Liver (tissue), 8 donors: ENCODE measurements at regions not wholly inside any gene's neighbourhood (a gene's known extent, or its start where the extent isn't known, plus 50 kb on each side); places are given as distances from the start of the nearest gene placed in this dataset.
"Not testable (repeated sequence)": the region's sequence is repeated elsewhere in the genome, so short reads cannot be mapped to it uniquely, and the experiment has no call there.

Experiments used
- DNase-seq: peaks from one replicate; pipeline ENCODE4 v3.0.0-alpha.2; 2017; ENCODE audit warnings: low spot score
- H3K27ac ChIP-seq, 2 donors: one replicate each; pipeline ENCODE4 v1.7.0; 2013; ENCODE audit warnings: inconsistent platforms in 2 of 2, low read length in 2 of 2, control low read depth in 1 of 2, low read depth in 1 of 2, mild to moderate bottlenecking in 1 of 2
- H3K27me3 ChIP-seq, 4 donors: one replicate each; pipeline versions ENCODE4 v1.6.1 to v1.7.0; 2013; ENCODE audit warnings: low read length in 3 of 4, inconsistent platforms in 1 of 4, mild to moderate bottlenecking in 1 of 4, moderate library complexity in 1 of 4; ENCODE audit not compliant: control insufficient read depth in 4 of 4, insufficient read depth in 4 of 4
- H3K36me3 ChIP-seq, 4 donors: one replicate each; pipeline versions ENCODE4 v1.6.1 to v1.7.0; 2013; ENCODE audit warnings: low read length in 3 of 4, mild to moderate bottlenecking in 3 of 4, low read depth in 1 of 4, moderate library complexity in 1 of 4; ENCODE audit not compliant: control insufficient read depth in 4 of 4, insufficient read depth in 3 of 4
- H3K4me1 ChIP-seq, 4 donors: one replicate each; pipeline versions ENCODE4 v1.6.1 to v1.7.0; 2013; ENCODE audit warnings: low read length in 3 of 4, mild to moderate bottlenecking in 3 of 4, moderate library complexity in 1 of 4; ENCODE audit not compliant: control insufficient read depth in 4 of 4, insufficient read depth in 4 of 4
- H3K4me3 ChIP-seq, 3 donors: one replicate each; pipeline versions ENCODE4 v1.6.1 to v1.7.0; 2013; ENCODE audit warnings: low read length in 3 of 3, control low read depth in 1 of 3, low read depth in 1 of 3, mild to moderate bottlenecking in 1 of 3
- H3K9ac ChIP-seq, 2 donors: one replicate each; pipeline ENCODE4 v1.7.0; 2013; ENCODE audit warnings: low read length in 2 of 2, mild to moderate bottlenecking in 2 of 2, moderate library complexity in 2 of 2, control low read depth in 1 of 2, low read depth in 1 of 2
- H3K9me3 ChIP-seq, 4 donors: one replicate each; pipeline versions ENCODE4 v1.6.1 to v1.7.0; 2013; ENCODE audit warnings: low read length in 3 of 4; ENCODE audit not compliant: control insufficient read depth in 4 of 4
- EGR1 ChIP-seq, 2 donors: IDR thresholded peaks; 2 replicates each; pipeline ENCODE4 v1.6.1; 2016 to 2018; ENCODE audit warnings: antibody characterized with exemption in 2 of 2, low read depth in 2 of 2
- FOXA1 ChIP-seq: IDR thresholded peaks from 2 replicates; pipeline ENCODE4 v1.6.1; 2016; ENCODE audit warnings: antibody characterized with exemption
- FOXA2 ChIP-seq: IDR thresholded peaks from 2 replicates; pipeline ENCODE4 v1.6.1; 2016; ENCODE audit warnings: antibody characterized with exemption
- GABPA ChIP-seq, 2 donors: IDR thresholded peaks in 1 of 2; conservative IDR thresholded peaks in 1 of 2; 2 replicates each; pipeline ENCODE4 v1.6.1; 2016; ENCODE audit warnings: antibody characterized with exemption in 2 of 2, mild to moderate bottlenecking in 1 of 2, moderate library complexity in 1 of 2
- HNF4A ChIP-seq, 2 donors: conservative IDR thresholded peaks; 2 replicates each; pipeline ENCODE4 v1.6.1; 2016; ENCODE audit warnings: antibody characterized with exemption in 2 of 2, mild to moderate bottlenecking in 2 of 2
- HNF4G ChIP-seq: IDR thresholded peaks from 2 replicates; pipeline ENCODE4 v1.6.1; 2016; ENCODE audit warnings: antibody characterized with exemption
- JUND ChIP-seq, 2 donors: IDR thresholded peaks; 2 replicates each; pipeline ENCODE4 v1.6.1; 2016; ENCODE audit warnings: antibody characterized with exemption in 2 of 2
- NR2F2 ChIP-seq: IDR thresholded peaks from 2 replicates; pipeline ENCODE4 v1.6.1; 2016; ENCODE audit warnings: antibody characterized with exemption
- RAD21 ChIP-seq, 2 donors: IDR thresholded peaks; 2 replicates each; pipeline ENCODE4 v1.6.1; 2016; ENCODE audit warnings: antibody characterized with exemption in 2 of 2, mild to moderate bottlenecking in 2 of 2
- RXRA ChIP-seq, 2 donors: IDR thresholded peaks; 2 replicates each; pipeline ENCODE4 v1.6.1; 2017 to 2018; ENCODE audit warnings: antibody characterized with exemption in 2 of 2, mild to moderate bottlenecking in 1 of 2
- SP1 ChIP-seq: IDR thresholded peaks from 2 replicates; pipeline ENCODE4 v1.6.1; 2018; ENCODE audit warnings: antibody characterized with exemption, mild to moderate bottlenecking
- TAF1 ChIP-seq: conservative IDR thresholded peaks from 2 replicates; pipeline ENCODE4 v1.6.1; 2016; ENCODE audit warnings: antibody characterized with exemption, mild to moderate bottlenecking
- YY1 ChIP-seq: IDR thresholded peaks from 2 replicates; pipeline ENCODE4 v1.6.1; 2016; ENCODE audit warnings: antibody characterized with exemption, mild to moderate bottlenecking
- WGBS: extraction: QIAGEN DNeasy Blood & Tissue Kit; methylation state at CpG from one replicate; pipeline ENCODE4 v1.1.7; 2013; 5-methylcytosine and 5-hydroxymethylcytosine counted together
- TF ChIP-seq, protein P1 (sequence below): IDR thresholded peaks from 2 replicates; pipeline ENCODE4 v1.6.1; 2016; ENCODE audit warnings: antibody characterized with exemption
- TF ChIP-seq, protein P2 (sequence below): IDR thresholded peaks from 2 replicates; pipeline ENCODE4 v1.6.1; 2016; ENCODE audit warnings: antibody characterized with exemption, mild to moderate bottlenecking
- TF ChIP-seq, protein P3 (sequence below): fragments of 150-350 bp; IDR thresholded peaks from 2 replicates; pipeline ENCODE4 v1.5.1; 2017; ENCODE audit warnings: improper control_type of control experiment, low read depth, low read length; ENCODE audit not compliant: missing input control
- TF ChIP-seq, protein P4 (sequence below): IDR thresholded peaks from 2 replicates; pipeline ENCODE4 v1.6.1; 2016; ENCODE audit warnings: antibody characterized with exemption
- TF ChIP-seq, protein P5 (sequence below): IDR thresholded peaks from 2 replicates; pipeline ENCODE4 v1.6.1; 2016; ENCODE audit warnings: antibody characterized with exemption
- donor health status: healthy.
- donor health status: healthy.
- donor health status: healthy.
- donor health status: healthy.
- donor health status: healthy.

DNA sequence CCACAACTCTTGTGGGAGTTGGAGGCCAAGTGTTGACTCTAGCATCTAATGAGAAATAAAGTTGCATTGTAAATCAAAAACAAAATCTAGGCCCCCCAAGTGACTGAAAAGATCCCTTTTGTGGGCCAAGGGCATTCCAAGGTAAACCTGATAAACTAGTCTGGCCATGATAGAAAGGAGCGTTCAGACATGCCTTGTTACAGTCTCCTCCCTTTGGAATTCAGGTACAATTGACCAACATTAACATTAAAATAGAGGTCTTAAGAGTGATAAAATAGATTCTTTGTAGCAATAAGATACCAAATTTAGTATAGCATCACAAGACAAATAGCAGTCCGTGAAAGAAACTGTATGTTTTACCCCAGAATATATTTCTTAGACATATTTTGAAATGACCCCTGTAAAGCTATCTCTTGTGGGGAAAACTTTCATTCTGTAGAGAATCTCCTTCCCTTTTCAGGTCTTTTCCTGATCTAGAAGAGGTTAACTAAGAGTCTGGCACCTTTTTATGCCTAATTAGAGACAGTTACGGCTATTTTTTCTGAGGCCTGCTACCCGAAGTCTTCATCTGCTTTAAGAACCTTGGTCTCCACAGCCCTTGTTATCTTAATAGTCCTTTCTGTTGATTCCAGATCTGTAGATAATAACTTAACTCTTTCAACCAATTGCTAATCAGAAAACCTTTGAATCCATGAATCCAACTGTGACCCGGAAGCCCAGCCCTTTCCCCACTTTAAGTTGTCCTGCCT, 495.4 kb upstream of the MMS22L start:
- Histone ChIP-seq H3K4me3 (no peak overlapping the region), H3K27ac (no peak overlapping the region), H3K4me1 (no peaks in the 10 kb centered on the region), H3K27me3 (no peaks in the 10 kb centered on the region), H3K36me3 (no peaks in the 10 kb centered on the region), H3K9me3 (no peaks in the 10 kb centered on the region), H3K9ac (no peak overlapping the region)
- 58% methylated on average over 5 of the region's 5 CpGs for whole genome bisulfite sequencing
- TF ChIP-seq, protein P1, sequence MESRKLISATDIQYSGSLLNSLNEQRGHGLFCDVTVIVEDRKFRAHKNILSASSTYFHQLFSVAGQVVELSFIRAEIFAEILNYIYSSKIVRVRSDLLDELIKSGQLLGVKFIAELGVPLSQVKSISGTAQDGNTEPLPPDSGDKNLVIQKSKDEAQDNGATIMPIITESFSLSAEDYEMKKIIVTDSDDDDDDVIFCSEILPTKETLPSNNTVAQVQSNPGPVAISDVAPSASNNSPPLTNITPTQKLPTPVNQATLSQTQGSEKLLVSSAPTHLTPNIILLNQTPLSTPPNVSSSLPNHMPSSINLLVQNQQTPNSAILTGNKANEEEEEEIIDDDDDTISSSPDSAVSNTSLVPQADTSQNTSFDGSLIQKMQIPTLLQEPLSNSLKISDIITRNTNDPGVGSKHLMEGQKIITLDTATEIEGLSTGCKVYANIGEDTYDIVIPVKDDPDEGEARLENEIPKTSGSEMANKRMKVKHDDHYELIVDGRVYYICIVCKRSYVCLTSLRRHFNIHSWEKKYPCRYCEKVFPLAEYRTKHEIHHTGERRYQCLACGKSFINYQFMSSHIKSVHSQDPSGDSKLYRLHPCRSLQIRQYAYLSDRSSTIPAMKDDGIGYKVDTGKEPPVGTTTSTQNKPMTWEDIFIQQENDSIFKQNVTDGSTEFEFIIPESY = no peak
- no peak for TF ChIP-seq TAF1
- TF ChIP-seq RAD21 (IDR thresholded peaks at IDR 0.05) = no peak
- TF ChIP-seq, protein P2, sequence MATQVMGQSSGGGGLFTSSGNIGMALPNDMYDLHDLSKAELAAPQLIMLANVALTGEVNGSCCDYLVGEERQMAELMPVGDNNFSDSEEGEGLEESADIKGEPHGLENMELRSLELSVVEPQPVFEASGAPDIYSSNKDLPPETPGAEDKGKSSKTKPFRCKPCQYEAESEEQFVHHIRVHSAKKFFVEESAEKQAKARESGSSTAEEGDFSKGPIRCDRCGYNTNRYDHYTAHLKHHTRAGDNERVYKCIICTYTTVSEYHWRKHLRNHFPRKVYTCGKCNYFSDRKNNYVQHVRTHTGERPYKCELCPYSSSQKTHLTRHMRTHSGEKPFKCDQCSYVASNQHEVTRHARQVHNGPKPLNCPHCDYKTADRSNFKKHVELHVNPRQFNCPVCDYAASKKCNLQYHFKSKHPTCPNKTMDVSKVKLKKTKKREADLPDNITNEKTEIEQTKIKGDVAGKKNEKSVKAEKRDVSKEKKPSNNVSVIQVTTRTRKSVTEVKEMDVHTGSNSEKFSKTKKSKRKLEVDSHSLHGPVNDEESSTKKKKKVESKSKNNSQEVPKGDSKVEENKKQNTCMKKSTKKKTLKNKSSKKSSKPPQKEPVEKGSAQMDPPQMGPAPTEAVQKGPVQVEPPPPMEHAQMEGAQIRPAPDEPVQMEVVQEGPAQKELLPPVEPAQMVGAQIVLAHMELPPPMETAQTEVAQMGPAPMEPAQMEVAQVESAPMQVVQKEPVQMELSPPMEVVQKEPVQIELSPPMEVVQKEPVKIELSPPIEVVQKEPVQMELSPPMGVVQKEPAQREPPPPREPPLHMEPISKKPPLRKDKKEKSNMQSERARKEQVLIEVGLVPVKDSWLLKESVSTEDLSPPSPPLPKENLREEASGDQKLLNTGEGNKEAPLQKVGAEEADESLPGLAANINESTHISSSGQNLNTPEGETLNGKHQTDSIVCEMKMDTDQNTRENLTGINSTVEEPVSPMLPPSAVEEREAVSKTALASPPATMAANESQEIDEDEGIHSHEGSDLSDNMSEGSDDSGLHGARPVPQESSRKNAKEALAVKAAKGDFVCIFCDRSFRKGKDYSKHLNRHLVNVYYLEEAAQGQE = no peak
- no peak for TF ChIP-seq EGR1 (IDR thresholded peaks at IDR 0.05; ENCODE audit: low read depth in 2 of 2)
- TF ChIP-seq NR2F2 = no peak
- TF ChIP-seq, protein P3, sequence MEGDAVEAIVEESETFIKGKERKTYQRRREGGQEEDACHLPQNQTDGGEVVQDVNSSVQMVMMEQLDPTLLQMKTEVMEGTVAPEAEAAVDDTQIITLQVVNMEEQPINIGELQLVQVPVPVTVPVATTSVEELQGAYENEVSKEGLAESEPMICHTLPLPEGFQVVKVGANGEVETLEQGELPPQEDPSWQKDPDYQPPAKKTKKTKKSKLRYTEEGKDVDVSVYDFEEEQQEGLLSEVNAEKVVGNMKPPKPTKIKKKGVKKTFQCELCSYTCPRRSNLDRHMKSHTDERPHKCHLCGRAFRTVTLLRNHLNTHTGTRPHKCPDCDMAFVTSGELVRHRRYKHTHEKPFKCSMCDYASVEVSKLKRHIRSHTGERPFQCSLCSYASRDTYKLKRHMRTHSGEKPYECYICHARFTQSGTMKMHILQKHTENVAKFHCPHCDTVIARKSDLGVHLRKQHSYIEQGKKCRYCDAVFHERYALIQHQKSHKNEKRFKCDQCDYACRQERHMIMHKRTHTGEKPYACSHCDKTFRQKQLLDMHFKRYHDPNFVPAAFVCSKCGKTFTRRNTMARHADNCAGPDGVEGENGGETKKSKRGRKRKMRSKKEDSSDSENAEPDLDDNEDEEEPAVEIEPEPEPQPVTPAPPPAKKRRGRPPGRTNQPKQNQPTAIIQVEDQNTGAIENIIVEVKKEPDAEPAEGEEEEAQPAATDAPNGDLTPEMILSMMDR = no peak
- no peak for TF ChIP-seq SP1
- TF ChIP-seq FOXA2 = no peak
- no peak for TF ChIP-seq HNF4G
- no peak for TF ChIP-seq FOXA1
- no peak for TF ChIP-seq YY1
- TF ChIP-seq, protein P4, sequence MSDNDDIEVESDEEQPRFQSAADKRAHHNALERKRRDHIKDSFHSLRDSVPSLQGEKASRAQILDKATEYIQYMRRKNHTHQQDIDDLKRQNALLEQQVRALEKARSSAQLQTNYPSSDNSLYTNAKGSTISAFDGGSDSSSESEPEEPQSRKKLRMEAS = no peak
- no peak for TF ChIP-seq GABPA (IDR thresholded peaks at IDR 0.05 in 1 of 2, conservative IDR thresholded peaks at IDR 0.05 in 1 of 2)
- no peak for TF ChIP-seq JUND (IDR thresholded peaks at IDR 0.05)
- TF ChIP-seq HNF4A (conservative IDR thresholded peaks at IDR 0.05) = no peak
- no peak for TF ChIP-seq RXRA (IDR thresholded peaks at IDR 0.05)
- TF ChIP-seq, protein P5, sequence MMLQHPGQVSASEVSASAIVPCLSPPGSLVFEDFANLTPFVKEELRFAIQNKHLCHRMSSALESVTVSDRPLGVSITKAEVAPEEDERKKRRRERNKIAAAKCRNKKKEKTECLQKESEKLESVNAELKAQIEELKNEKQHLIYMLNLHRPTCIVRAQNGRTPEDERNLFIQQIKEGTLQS = no peak
- DNase-seq = no peak

DNA sequence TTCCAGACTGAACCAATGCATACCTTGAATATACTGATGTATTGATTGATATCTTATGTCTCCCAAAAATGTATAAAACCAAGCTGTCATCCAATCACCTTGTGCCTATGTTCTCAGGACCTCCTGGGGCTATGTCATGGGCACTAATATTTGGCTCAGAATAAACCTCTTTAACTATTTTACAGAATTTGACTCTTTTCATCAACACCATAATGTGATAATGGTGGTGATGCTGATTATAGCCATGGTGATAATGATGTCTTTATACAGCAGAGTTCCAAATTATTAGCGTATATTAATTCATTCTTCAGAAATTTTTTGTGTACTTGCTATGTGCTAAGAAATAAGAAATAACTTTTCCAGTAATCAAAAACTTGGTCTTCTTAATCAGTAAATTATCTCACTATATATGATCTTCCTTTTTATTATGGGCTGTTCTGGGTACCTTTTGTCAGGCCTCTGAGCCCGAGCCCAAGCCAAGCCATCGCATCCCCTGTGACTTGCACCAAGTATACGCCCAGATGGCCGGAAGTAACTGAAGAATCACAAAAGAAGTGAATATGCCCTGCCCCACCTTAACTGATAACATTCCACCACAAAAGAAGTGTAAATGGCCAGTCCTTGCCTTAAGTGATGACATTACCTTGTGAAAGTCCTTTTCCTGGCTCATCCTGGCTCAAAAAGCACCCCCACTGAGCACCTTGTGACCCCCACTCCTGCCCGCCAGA, 496.2 kb upstream of the MMS22L start:
- not testable (repeated sequence) for H3K9me3 ChIP-seq, DNase-seq, H3K4me1 ChIP-seq, H3K36me3 ChIP-seq, H3K27me3 ChIP-seq, H3K9ac ChIP-seq, H3K4me3 ChIP-seq, H3K27ac ChIP-seq
- 79% methylated on average over 5 of the region's 6 CpGs for WGBS
